Calu3 (cell line): ENCODE measurements at regions not wholly inside any gene's neighbourhood (a gene's known extent, or its start where the extent isn't known, plus 50 kb on each side); places are given as distances from the start of the nearest gene placed in this dataset.

Source experiments
- BruUV-seq: library from RNA; stranded (reverse); fragments of 400-500 nt; replicated peaks from 2 replicates; lab custom pipeline; 2021; lab: Mats Ljungman, UMichigan
- CTCF ChIA-PET: fragments of 300-600 bp; sonication (Branson Sonifier 250); formaldehyde crosslinking; loops from one replicate; lab custom pipeline; 2022; ENCODE audit warnings: antibody characterized with exemption; lab: Charles Lee
- DNase-seq: peaks from one replicate; pipeline ENCODE4 v3.0.0; 2022
- H3K27ac Mint-ChIP-seq: one replicate; pipeline ENCODE4 v1.8.0; 2022; ENCODE audit warnings: mixed read lengths; ENCODE audit not compliant: unreplicated experiment
- H3K27me3 Mint-ChIP-seq: one replicate; pipeline ENCODE4 v1.8.0; 2022; ENCODE audit warnings: mixed read lengths; ENCODE audit not compliant: unreplicated experiment
- H3K36me3 Mint-ChIP-seq: one replicate; pipeline ENCODE4 v1.8.0; 2022; ENCODE audit warnings: mild to moderate bottlenecking, moderate library complexity, mixed read lengths; ENCODE audit not compliant: insufficient read depth, unreplicated experiment
- H3K4me1 Mint-ChIP-seq: one replicate; pipeline ENCODE4 v1.8.0; 2022; ENCODE audit warnings: mild to moderate bottlenecking, low read depth, mixed read lengths; ENCODE audit not compliant: unreplicated experiment
- H3K4me3 Mint-ChIP-seq: one replicate; pipeline ENCODE4 v1.8.0; 2022; ENCODE audit warnings: mild to moderate bottlenecking, low read depth, moderate library complexity, mixed read lengths; ENCODE audit not compliant: unreplicated experiment
- H3K9me3 Mint-ChIP-seq: one replicate; pipeline ENCODE4 v1.8.0; 2022; ENCODE audit warnings: low read depth, mixed read lengths; ENCODE audit not compliant: unreplicated experiment
- intact Hi-C: fragments of 100-400 bp; cut with micrococcal nuclease; formaldehyde crosslinking; loops from one replicate; pipeline ENCODE4 v1.10.0; 2022; ENCODE audit not compliant: unreplicated experiment
- TF ChIP-seq, protein P1 (sequence below): fragments of 200-600 bp; IDR thresholded peaks from one replicate; pipeline ENCODE4 v1.8.0; 2022; ENCODE audit warnings: antibody characterized with exemption; ENCODE audit not compliant: unreplicated experiment

DNA sequence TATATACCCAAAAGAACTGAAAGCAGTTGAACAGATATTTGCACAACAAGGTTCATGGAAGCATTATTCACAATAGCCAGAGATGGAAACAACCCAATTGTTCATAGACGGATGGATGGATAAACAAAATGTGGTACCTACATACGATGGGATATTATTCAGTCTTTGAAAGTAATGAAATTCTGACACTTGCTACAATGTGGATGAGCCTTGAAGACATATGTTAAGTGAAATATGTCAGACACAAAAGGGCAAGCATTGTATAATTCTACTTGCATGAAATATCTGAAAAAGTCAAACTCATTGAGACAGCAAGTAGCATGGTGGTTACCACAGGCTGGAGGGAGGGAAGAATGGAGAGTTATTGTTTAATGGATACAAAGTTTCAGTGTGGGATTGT is 696.1 kb downstream of the MATN1 start:
- Mint-ChIP-seq H3K9me3 (peaks cover 4% of the 10 kb centered on the region), H3K27ac (no peak overlapping the region), H3K4me3 (no peak overlapping the region), H3K36me3 (no peaks in the 10 kb centered on the region), H3K27me3 (peaks cover 58% of the 10 kb centered on the region), H3K4me1 (no peaks in the 10 kb centered on the region)
- TF ChIP-seq, protein P1, sequence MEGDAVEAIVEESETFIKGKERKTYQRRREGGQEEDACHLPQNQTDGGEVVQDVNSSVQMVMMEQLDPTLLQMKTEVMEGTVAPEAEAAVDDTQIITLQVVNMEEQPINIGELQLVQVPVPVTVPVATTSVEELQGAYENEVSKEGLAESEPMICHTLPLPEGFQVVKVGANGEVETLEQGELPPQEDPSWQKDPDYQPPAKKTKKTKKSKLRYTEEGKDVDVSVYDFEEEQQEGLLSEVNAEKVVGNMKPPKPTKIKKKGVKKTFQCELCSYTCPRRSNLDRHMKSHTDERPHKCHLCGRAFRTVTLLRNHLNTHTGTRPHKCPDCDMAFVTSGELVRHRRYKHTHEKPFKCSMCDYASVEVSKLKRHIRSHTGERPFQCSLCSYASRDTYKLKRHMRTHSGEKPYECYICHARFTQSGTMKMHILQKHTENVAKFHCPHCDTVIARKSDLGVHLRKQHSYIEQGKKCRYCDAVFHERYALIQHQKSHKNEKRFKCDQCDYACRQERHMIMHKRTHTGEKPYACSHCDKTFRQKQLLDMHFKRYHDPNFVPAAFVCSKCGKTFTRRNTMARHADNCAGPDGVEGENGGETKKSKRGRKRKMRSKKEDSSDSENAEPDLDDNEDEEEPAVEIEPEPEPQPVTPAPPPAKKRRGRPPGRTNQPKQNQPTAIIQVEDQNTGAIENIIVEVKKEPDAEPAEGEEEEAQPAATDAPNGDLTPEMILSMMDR = no peak
- no TSS peak for BruUV-seq
- intact Hi-C loops = no loop called here
- CTCF ChIA-PET = no interaction called here
- no peak for DNase-seq

DNA sequence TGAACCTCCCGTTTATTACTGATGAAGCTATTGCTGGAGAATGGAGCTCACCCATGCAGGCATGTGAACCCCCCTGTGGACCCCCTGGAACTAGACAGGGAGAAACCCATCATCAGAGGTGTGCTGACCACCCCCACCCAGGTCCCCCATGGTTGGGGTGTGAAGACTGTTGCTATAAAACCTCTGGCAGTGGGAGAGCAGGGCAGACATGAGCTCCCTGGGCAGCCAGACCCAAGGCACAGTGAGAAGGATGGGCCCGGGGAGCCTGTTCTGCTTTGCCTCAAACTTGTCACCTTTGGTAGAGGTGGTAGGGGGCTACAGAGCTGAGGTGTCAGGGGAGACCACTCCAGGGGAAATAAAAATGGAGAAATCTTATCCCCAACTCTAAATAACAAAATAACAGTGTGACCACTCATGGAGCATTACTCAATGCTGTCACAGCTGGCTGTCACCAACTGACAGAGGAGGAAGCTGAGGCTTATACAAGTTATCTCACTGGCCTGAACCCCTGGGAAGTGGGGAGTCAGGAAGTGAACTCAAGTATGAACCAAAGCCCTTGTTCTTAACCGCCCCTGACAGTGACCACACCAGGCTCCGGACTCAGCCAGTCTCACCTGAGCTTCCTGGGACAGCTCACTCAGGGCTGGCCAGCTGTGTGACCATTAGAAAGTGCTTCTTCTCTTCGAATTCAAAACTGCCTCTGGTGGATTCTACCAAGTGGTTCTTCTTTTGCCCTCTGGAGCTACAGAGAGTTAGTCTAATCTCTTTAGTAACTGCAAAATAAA is 698.8 kb downstream of the MATN1 start:
- no peak overlapping the region for H3K4me3 Mint-ChIP-seq
- peaks cover 55% of the 10 kb centered on the region for H3K27me3 Mint-ChIP-seq
- no peaks in the 10 kb centered on the region for H3K4me1 Mint-ChIP-seq
- TF ChIP-seq, protein P1 = no peak
- no TSS peak for BruUV-seq
- no peaks in the 10 kb centered on the region for H3K36me3 Mint-ChIP-seq
- CTCF ChIA-PET = no interaction called here
- intact Hi-C loops = no loop called here
- peaks cover 3% of the 10 kb centered on the region for H3K9me3 Mint-ChIP-seq
- DNase-seq = no peak
- H3K27ac Mint-ChIP-seq = no peak overlapping the region

DNA sequence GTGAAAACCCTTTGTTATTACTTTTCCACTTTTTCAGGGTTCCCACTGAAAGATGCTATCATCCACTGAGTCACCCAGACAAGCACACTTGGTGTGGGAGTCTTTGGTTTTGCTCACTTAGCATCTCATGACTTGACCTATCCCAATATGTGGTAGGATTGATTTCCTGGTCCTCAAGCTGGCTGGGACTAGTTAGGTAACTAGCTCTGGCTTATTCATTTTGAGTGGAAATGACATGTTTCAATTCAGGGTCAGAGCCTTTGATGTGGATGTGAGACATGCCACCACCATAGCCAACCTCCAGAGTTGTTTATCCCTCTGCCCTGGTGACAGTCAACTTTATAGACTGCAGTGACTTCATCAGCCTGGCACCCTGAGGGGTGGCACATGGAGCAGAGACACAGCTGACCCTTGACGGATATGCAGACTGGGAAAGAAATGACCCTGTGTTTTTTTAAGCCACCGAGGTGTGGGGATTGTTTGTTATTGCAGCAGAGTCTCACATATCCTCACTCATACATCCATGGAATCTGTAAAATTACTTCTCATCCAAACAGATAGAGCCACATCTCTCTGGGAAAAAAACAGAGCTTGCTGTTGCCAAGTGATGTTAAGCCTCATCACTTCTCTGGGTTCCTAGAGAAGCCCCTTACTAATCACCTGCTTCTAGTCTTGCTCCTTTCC is 699.9 kb downstream of the MATN1 start:
- TF ChIP-seq, protein P1 = no peak
- BruUV-seq = no TSS peak

DNA sequence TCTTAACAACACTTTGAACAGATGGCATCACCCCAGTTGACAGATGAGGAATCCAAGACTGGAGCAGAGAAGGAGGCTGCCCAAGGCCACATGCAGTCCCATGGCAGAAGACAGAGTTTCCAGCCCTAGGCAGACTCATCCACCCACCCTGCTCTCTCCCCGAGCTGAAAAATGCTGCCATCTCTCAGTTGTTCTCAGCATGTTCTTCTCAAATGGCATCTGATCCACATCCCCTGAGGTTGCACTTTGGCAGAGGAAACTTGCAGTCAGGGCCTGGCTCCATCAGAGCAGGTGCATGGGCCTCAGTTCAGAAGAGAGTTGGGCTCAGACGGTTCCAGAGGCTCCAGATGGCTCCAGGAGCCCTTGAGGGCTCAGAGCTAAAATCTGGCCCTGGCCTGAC is 709.4 kb downstream of the MATN1 start:
- BruUV-seq = no TSS peak
- intact Hi-C loops = no loop called here
- no peak for DNase-seq
- no peaks in the 10 kb centered on the region for H3K27me3 Mint-ChIP-seq
- H3K9me3 Mint-ChIP-seq = peaks cover 5% of the 10 kb centered on the region
- no peak overlapping the region for H3K27ac Mint-ChIP-seq
- H3K4me1 Mint-ChIP-seq = peaks cover 6% of the 10 kb centered on the region
- no peaks in the 10 kb centered on the region for H3K36me3 Mint-ChIP-seq
- CTCF ChIA-PET = no interaction called here
- no peak overlapping the region for H3K4me3 Mint-ChIP-seq
- TF ChIP-seq, protein P1 = no peak

More for the DNA sequence above, 699.9 kb downstream of the MATN1 start:
- Mint-ChIP-seq H3K4me3 (no peak overlapping the region), H3K27me3 (peaks cover 44% of the 10 kb centered on the region), H3K27ac (no peak overlapping the region), H3K36me3 (no peaks in the 10 kb centered on the region), H3K4me1 (no peaks in the 10 kb centered on the region), H3K9me3 (peaks cover 6% of the 10 kb centered on the region)
- intact Hi-C loops = no loop called here
- no peak for DNase-seq
- CTCF ChIA-PET = no interaction called here
